NCI-H748 (cell line): ENCODE measurements at regions not wholly inside any gene's neighbourhood (a gene's known extent, or its start where the extent isn't known, plus 50 kb on each side); places are given as distances from the start of the nearest gene placed in this dataset.
"Not testable (repeated sequence)": the region's sequence is repeated elsewhere in the genome, so short reads cannot be mapped to it uniquely, and the experiment has no call there.

ENCODE experiments used
- DNase-seq: peaks from one replicate; lab custom pipeline; 2025; ENCODE audit not compliant: unreplicated experiment; lab: John Stamatoyannopoulos, UW

DNA sequence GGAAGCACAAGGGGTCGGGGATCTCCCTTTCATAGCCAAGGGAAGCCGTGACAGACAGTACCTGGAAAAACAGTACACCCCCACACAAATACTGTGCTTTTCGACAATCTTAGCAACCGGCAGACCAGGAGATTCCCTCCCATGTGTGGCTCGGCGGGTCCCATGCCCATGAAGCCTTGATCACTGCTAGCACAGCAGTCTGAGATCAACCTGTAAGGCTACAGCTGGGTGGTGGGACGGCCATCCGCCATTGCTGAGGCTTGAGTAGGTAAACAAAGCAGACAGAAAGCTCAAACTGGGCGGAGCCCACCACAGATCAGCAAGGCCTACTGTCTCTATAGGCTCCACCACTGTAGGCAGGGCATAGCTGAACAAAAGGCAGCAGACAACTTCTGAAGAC is 180.2 kb upstream of the SOX6 start:
- DNase-seq = no peak

DNA sequence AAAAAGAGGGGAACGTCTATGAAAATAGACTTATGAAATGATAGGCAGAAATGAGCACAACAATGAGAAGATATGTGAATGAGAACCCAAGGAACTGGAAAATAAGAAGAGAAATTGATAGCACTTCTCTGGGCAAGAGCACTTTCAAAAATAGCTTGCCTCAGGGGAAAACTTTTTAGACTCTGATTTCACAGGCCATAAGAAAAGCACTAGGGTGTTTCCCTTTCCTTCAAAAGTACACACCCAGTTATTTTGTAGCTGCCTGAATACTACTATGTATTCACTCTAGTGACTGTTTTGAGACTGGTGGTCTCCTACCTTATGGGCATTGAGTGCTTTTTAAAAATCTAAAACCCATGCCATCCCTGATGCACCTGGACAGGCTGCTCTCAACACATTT is 172.3 kb upstream of the SOX6 start:
- no peak for DNase-seq

DNA sequence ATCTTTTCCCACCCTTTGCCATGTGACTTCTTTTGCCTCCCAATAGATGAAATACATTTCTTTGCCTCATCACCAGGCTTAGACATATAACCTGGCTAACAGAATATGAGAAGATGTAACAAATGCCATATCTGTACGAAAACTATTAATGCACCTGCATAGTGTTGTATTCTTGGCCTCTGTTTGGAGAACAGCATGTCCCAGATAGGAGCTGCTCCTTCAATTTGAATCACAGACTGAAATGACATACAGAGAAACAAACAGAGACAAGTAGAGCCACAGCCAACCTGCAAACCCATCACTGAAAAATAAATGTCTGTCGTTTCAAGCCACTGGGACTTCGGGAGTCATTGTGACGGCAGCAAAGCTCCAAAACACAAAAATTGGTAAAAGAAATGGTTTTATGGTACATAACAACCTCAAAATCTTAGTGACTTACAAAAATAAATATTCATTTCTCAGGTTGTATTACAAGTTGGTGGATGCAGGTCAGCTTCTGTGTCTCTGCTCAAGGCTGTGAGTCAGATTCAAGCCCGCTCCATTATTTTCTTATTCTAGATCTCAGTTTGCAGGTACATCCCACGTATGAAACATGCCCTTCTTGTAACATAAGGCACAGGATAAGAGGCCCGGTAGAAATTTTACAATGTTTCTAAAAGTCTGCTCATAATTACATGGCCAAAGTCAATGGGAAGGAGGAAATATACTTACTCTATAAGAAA is 171.3 kb upstream of the SOX6 start:
- no peak for DNase-seq

DNA sequence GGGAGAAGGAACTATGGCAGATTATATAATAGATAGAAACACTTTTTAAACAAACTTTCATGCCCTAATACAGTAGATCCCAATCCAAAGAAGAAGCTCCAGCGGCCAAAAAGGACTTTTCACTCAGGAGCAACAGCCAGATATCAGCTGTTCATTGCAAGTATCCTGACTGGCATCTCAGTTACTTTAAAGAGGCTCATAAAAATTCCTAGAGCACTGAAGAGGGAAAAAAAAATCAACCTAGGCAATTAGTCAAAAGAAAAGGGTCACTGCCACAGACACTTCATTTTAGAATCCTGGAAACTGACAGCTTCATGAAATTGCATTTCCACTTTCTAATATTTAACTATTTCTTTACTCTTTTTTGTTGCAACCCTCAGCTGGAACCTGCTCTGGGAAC is 170.6 kb upstream of the SOX6 start:
- DNase-seq = no peak

DNA sequence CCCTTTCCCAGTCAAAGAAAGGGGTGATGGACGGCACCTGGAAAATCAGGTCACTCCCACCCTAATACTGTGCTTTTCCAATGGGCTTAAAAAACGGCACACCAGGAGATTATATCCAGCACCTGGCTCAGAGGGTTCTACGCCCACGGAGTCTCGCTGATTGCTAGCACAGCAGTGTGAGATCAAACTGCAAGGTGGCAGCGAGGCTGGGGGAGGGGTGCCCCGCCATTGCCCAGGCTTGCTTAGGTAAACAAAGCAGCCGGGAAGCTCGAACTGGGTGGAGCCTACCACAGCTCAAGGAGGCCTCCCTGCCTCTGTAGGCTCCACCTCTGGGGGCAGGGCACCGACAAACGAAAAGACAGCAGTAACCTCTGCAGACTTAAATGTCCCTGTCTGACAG is 164.4 kb upstream of the SOX6 start:
- not testable (repeated sequence) for DNase-seq

DNA sequence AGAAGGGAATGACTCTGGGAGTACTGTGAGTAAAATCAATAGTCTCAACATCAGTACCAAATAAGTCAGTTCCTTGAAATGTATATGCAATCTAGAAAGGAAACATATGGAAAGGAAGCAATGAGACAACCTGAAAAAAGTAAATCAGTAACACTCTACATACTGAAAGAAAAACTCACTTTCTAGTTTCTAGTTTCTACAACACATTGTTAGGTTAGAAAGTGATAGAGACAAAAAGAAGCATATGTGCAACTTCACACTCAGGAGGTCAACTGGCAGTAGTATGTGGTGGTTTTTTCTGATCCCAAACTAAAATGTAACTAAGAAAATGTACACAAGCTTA is 156.5 kb upstream of the SOX6 start:
- no peak for DNase-seq

- DNase-seq = no peak
These were observed 156.0 kb upstream of the SOX6 start for GRCh38 chr11:16512198-16512898.

GRCh38 chr11:16511116-16512114 is 155.1 kb upstream of the SOX6 start:
- peak; percentile 78 for DNase-seq

DNA sequence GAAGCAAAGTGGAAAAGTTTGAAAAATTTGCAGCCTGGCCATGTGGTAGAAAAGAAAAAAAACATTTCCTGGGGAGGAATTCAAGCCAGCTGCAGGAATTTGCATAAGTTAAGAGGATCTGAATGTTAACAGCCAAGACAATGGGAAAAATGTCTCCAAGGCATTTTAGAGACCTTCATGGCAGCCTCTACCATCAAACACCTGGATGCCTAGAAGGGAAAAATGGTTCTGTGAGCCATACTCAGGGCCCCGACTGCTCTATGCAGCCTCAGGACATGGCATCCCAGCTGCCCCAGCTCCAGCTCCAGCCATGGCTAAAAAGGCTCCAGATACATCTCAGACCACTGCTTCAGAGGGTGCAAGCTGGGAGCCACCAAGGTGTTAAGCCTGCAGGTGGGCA is 149.1 kb upstream of the SOX6 start:
- no peak for DNase-seq

DNA sequence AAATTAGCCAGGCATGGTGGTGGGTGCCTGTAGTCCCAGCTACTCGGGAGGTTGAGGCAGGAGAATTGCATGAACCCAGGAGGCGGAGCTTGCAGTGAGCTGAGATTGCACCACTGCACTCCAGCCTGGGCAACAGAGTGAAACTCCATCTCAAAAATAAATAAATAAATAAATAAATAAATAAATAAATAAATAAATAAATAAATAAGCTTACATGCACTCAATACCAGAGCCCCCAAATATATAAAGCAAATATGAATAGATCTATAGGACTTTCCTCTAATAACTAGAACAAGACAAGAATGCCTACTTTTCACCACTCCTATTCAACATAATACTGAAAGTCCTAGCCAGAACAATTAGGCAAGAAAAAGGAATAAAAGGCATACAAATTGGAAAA is 147.5 kb upstream of the SOX6 start:
- DNase-seq = not testable (repeated sequence)

DNA sequence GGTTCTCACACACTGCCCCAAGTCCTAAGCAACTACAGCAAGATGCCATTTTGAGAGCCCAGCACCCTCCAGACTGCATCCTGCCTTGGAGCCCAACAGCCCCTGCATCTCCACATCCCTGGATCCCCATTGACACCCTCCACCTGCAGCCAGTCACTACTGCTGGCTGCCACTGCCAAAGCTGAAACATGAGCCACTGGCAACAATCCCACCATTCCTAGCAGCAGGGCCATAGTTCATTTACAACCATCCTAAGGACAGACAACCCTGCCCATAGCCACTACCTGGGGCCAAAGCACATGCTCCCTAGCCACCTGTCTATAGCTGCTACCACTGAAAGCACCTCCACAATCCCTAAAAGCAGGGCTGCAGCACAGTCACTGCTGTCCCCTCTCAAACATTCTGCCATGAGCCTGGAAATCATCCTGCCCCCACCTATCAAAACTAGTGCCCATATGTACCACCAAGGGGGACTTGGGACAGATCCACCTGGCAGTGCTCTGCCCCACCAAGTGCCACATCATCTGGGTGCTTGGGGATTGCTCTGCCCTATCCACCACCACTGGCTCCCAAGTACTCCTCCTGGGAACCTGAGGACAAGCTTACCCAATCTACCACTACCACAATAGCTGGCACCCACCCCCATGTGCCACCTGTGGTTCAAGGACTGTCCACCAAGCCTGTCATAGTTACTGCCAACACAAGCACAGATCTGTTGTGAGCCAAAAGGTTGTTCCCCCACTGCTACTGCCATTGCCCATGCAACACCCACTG is 138.8 kb upstream of the SOX6 start:
- DNase-seq = no peak

DNA sequence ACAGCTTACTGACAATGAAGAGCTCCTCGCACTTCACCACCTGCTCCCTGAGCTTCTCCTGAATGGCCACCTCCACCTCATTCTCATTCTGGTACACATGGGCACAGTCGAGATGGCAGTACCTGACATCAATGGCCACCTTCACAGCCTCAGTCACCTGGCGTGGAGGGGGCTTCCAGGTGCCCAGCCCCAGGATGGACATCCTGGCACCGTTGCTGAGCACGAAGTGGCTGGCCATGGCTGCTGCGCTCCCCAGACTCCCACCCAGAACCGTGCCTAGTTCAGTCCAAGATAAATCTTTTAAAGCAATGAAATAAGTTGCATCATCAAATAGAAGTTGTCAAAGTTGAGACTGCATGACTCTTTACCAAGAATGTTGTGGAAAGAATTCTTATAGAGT is 128.1 kb upstream of the SOX6 start:
- DNase-seq = no peak

- no peak for DNase-seq
These were observed 118.3 kb upstream of the SOX6 start for GRCh38 chr11:16474659-16475058.

DNA sequence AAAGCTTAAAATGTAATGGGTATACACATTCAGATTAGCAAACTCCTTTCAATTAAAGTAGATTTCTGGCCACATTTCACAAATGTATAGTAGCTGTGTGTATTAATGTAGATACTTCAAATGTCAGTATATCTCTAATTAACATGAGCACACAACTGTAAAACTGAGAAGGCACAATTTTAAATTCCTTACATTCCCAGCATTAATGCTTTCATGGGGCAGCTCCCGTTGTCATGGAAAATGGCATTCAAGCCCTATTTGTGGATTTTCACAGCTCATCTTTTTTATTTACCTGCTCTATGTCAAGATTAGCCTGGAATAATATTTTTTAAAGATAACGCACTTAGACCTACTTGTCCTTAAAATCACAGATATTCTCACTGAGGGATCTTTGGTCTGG is 113.6 kb upstream of the SOX6 start:
- DNase-seq = no peak

- no peak for DNase-seq
These were observed 112.5 kb upstream of the SOX6 start for GRCh38 chr11:16468735-16469453.

DNA sequence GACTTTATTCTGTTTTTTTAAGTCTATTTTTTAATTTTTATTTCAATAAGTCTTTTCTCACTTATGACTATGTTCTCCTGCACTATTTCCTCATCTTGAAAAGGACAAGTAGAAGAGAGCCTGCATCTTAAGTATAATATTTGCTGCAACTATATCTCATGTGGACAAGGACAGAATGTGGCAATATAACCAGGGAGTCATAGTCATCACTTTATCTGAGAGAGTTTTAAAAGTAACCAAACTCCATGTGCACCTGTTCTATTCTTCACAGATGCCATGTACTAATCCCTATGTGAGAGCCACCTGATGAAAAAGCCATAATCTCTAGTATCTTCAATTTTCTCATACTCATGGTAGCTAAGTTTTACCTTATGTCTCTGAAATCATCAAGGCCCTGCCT is 104.2 kb upstream of the SOX6 start:
- no peak for DNase-seq

DNA sequence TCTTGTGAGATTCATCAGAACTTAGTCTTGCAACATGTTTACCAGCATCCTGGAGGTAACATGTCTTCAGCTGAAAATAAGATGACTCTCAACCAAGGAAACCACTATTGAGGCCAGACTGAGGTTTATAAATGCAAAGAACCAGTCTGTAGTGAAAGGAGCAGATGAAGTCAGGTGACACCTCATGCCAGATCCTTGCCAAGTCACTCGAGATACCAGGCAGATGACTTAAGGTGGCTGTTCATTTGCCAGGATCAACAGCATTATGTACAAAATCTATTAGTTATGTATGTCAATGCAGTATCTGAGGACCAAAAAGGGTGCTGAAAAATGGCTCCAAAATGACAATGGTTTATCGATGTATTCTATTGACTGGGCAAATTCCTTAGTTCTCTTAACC is 100.0 kb upstream of the SOX6 start:
- DNase-seq = no peak

- DNase-seq = peak; percentile 13
These were observed 98.0 kb upstream of the SOX6 start for GRCh38 chr11:16454289-16454863.

- no peak for DNase-seq
These were observed 91.9 kb upstream of the SOX6 start for GRCh38 chr11:16448123-16448717.

- no peak for DNase-seq
These were observed 85.1 kb upstream of the SOX6 start for GRCh38 chr11:16441461-16441860.
